B cell (primary cell): ENCODE measurements at regions not wholly inside any gene's neighbourhood (a gene's known extent, or its start where the extent isn't known, plus 50 kb on each side); places are given as distances from the start of the nearest gene placed in this dataset.

Experiments
- ATAC-seq: fragments of 200-7000 bp; cut with Tn5 transposase; one replicate; pipeline ENCODE4 v1.10.0; 2021; ENCODE audit warnings: low read depth, mild to moderate bottlenecking, moderate number of reproducible peaks, moderate library complexity
- CTCF ChIA-PET: fragments of 350-600 bp; sonication (Branson Sonifier 250); formaldehyde crosslinking; loops from one replicate; lab custom pipeline; 2021; ENCODE audit warnings: antibody characterized with exemption, inconsistent platforms; lab: Charles Lee
- POLR2A ChIA-PET: fragments of 350-600 bp; sonication (Branson Sonifier 250); formaldehyde crosslinking; loops from one replicate; lab custom pipeline; 2021; ENCODE audit warnings: antibody characterized with exemption; lab: Charles Lee
- DNase-seq: peaks from one replicate; pipeline ENCODE4 v3.0.0; 2013
- H2AFZ ChIP-seq: 2 replicates; pipeline ENCODE4 v1.6.1; 2012; ENCODE audit warnings: mild to moderate bottlenecking, low read depth, low read length; ENCODE audit not compliant: insufficient read depth, poor library complexity, severe bottlenecking
- H3K27ac ChIP-seq, 2 donors: 1 replicate in 1 of 2; 2 replicates in 1 of 2; pipeline ENCODE4 v1.5.1; 2012 to 2013; ENCODE audit warnings: low read length in 2 of 2, mild to moderate bottlenecking in 2 of 2, moderate library complexity in 1 of 2
- H3K27me3 ChIP-seq, 4 experiments: fragments of 200-600 bp in 1 of 4; sonication (generic) in 1 of 4; replicated peaks in 1 of 4; 1 replicate in 2 of 4; 2 replicates in 2 of 4; pipeline versions ENCODE4 v1.6.1 to v1.7.0; 2013 to 2016; ENCODE audit warnings: low read length in 3 of 4, mild to moderate bottlenecking in 2 of 4, mixed read lengths in 1 of 4, moderate library complexity in 1 of 4; ENCODE audit not compliant: insufficient read depth in 4 of 4, control insufficient read depth in 3 of 4; ENCODE audit errors: control extremely low read depth in 1 of 4
- H3K36me3 ChIP-seq, 2 experiments: replicated peaks in 1 of 2; 1 replicate in 1 of 2; 2 replicates in 1 of 2; pipeline versions ENCODE4 v1.6.1 to v1.7.1; 2013; ENCODE audit warnings: low read length in 1 of 2; ENCODE audit not compliant: insufficient read depth in 2 of 2, control insufficient read depth in 1 of 2; ENCODE audit errors: control extremely low read depth in 1 of 2, extremely low read depth in 1 of 2
- H3K4me1 ChIP-seq, 2 donors: fragments of 200-600 bp in 1 of 2; sonication (generic) in 1 of 2; 1 replicate in 1 of 2; 2 replicates in 1 of 2; pipeline versions ENCODE4 v1.5.1 to v1.6.1; 2013 to 2017; ENCODE audit warnings: low read length in 2 of 2; ENCODE audit not compliant: control insufficient read depth in 2 of 2, insufficient read depth in 2 of 2
- H3K4me2 ChIP-seq: replicated peaks from 2 replicates; pipeline ENCODE3; 2012; ENCODE audit warnings: mild to moderate bottlenecking, low read depth, low read length; ENCODE audit not compliant: poor library complexity, severe bottlenecking
- H3K4me3 ChIP-seq, 5 experiments: fragments of 200-600 bp in 1 of 5; sonication (generic) in 1 of 5; 1 replicate in 3 of 5; 2 replicates in 2 of 5; pipeline versions ENCODE4 v1.5.1 to v1.7.0; 2011 to 2016; ENCODE audit warnings: low read length in 4 of 5, mild to moderate bottlenecking in 4 of 5, low read depth in 2 of 5, control low read depth in 1 of 5, moderate library complexity in 1 of 5; ENCODE audit not compliant: insufficient read depth in 1 of 5; ENCODE audit errors: control extremely low read depth in 1 of 5, extremely low read depth in 1 of 5
- H3K79me2 ChIP-seq: fragments of 200-600 bp; sonication (generic); one replicate; pipeline ENCODE4 v1.6.0; 2016; ENCODE audit warnings: low read length; ENCODE audit not compliant: control insufficient read depth, insufficient read depth
- H3K9ac ChIP-seq: fragments of 200-600 bp; sonication (generic); 2 replicates; pipeline ENCODE4 v1.6.1; 2017; ENCODE audit warnings: mild to moderate bottlenecking, low read length, moderate library complexity
- H3K9me3 ChIP-seq, 3 donors: one replicate each; pipeline versions ENCODE4 v1.6.1 to v1.7.1; 2013; ENCODE audit warnings: low read length in 2 of 3; ENCODE audit not compliant: control insufficient read depth in 2 of 3, insufficient read depth in 1 of 3; ENCODE audit errors: control extremely low read depth in 1 of 3
- H4K20me1 ChIP-seq: 2 replicates; pipeline ENCODE4 v1.6.0; 2012; ENCODE audit warnings: mild to moderate bottlenecking, low read length; ENCODE audit not compliant: insufficient read depth, control insufficient read depth, poor library complexity, severe bottlenecking
- H3K27ac Mint-ChIP-seq: one replicate; pipeline ENCODE4 v1.8.0; 2021; ENCODE audit warnings: mixed read lengths
- H3K27me3 Mint-ChIP-seq: one replicate; pipeline ENCODE4 v1.8.0; 2021; ENCODE audit warnings: mixed read lengths
- H3K4me1 Mint-ChIP-seq: one replicate; pipeline ENCODE4 v1.8.0; 2021; ENCODE audit warnings: mixed read lengths
- H3K4me3 Mint-ChIP-seq: one replicate; pipeline ENCODE4 v1.8.0; 2021; ENCODE audit warnings: mixed read lengths
- H3K9me3 Mint-ChIP-seq: one replicate; pipeline ENCODE4 v1.8.0; 2022; ENCODE audit warnings: mixed read lengths; ENCODE audit not compliant: insufficient read depth
- EZH2 ChIP-seq: IDR thresholded peaks from 2 replicates; pipeline ENCODE4 v1.6.1; 2012; ENCODE audit warnings: borderline replicate concordance, low read depth, mild to moderate bottlenecking, moderate library complexity, low read length; ENCODE audit not compliant: insufficient read depth, poor library complexity, severe bottlenecking
- WGBS: methylation state at CpG from one replicate; pipeline ENCODE4 v1.1.5; 2013; ENCODE audit warnings: missing lambda C conversion rate; ENCODE audit not compliant: insufficient coverage; 5-methylcytosine and 5-hydroxymethylcytosine counted together
- intact Hi-C: fragments of 100-400 bp; cut with micrococcal nuclease; formaldehyde crosslinking; loops from one replicate; pipeline ENCODE4 v1.10.0; 2022
- TF ChIP-seq, protein P1 (sequence below): fragments of 200-600 bp; IDR thresholded peaks from one replicate; pipeline ENCODE4 v1.8.0; 2022; ENCODE audit warnings: antibody characterized with exemption, mild to moderate bottlenecking

DNA sequence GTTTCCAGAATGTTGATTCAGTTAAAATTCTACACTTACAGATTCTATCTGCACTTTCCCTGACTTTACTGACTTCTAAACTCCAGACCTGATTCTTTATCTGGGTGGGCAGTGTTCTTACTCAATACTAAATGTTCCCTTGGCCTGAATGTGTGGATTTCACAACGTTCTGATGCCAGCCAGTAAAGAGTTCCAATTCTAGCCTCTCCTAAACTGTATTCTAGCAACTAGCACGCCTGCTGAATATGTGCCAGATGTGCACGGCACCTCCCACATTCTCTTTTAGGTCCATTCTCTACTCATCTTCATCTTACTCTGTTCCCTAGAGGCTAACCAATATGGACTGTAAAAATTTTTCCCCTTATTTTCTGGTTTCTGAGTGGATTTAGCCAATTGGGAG lies 479.5 kb upstream of the AGTR1 start:
- DNase-seq: no peak
- no peak overlapping the region for H3K9ac ChIP-seq
- POLR2A ChIA-PET: no interaction called here
- no peak overlapping the region for H3K27ac ChIP-seq
- CTCF ChIA-PET: no interaction called here
- H3K27me3 ChIP-seq: no peaks in the 10 kb centered on the region
- H3K27ac Mint-ChIP-seq: no peak overlapping the region
- no peaks in the 10 kb centered on the region for H3K9me3 ChIP-seq
- no peak overlapping the region for H2AFZ ChIP-seq
- no peaks in the 10 kb centered on the region for H3K79me2 ChIP-seq
- no peaks in the 10 kb centered on the region for H3K4me1 Mint-ChIP-seq
- 77% methylated on average over 3 of the region's 3 CpGs for WGBS
- TF ChIP-seq, protein P1, sequence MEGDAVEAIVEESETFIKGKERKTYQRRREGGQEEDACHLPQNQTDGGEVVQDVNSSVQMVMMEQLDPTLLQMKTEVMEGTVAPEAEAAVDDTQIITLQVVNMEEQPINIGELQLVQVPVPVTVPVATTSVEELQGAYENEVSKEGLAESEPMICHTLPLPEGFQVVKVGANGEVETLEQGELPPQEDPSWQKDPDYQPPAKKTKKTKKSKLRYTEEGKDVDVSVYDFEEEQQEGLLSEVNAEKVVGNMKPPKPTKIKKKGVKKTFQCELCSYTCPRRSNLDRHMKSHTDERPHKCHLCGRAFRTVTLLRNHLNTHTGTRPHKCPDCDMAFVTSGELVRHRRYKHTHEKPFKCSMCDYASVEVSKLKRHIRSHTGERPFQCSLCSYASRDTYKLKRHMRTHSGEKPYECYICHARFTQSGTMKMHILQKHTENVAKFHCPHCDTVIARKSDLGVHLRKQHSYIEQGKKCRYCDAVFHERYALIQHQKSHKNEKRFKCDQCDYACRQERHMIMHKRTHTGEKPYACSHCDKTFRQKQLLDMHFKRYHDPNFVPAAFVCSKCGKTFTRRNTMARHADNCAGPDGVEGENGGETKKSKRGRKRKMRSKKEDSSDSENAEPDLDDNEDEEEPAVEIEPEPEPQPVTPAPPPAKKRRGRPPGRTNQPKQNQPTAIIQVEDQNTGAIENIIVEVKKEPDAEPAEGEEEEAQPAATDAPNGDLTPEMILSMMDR: no peak
- TF ChIP-seq EZH2: no peak
- no peak overlapping the region for H3K4me2 ChIP-seq
- H3K4me1 ChIP-seq: no peaks in the 10 kb centered on the region
- no peaks in the 10 kb centered on the region for H3K27me3 Mint-ChIP-seq
- no peaks in the 10 kb centered on the region for H3K36me3 ChIP-seq
- no peak overlapping the region for H3K4me3 ChIP-seq
- intact Hi-C loops: no loop called here
- ATAC-seq: no peak
- H3K4me3 Mint-ChIP-seq: no peak overlapping the region
- no peaks in the 10 kb centered on the region for H4K20me1 ChIP-seq
- no peaks in the 10 kb centered on the region for H3K9me3 Mint-ChIP-seq

DNA sequence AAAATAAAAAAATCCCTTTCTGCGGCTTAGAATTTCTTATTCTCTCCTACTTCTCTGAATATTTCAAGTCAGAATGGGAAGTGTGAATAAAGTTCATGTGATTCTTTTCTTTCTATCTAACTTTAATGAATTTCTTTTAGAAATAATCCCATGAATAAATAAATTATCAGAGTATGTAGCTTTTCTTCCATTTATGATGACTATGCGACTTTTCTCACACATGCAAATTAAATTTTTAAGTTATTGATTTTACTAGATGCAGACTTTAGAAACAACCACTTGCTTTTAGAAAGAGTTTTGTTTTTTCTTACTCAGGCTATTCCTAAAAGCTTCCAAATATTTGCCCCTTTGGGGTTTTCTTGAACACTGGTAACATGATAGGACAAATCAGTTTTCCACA lies 477.7 kb upstream of the AGTR1 start:
- Histone ChIP-seq H2AFZ (no peak overlapping the region), H3K79me2 (no peaks in the 10 kb centered on the region), H3K27me3 (no peaks in the 10 kb centered on the region), H3K36me3 (no peaks in the 10 kb centered on the region), H3K4me1 (no peaks in the 10 kb centered on the region), H3K4me3 (no peak overlapping the region), H3K9ac (no peak overlapping the region), H3K9me3 (no peaks in the 10 kb centered on the region), H3K27ac (no peak overlapping the region), H4K20me1 (no peaks in the 10 kb centered on the region), H3K4me2 (no peak overlapping the region)
- no peak for TF ChIP-seq EZH2
- TF ChIP-seq, protein P1: no peak
- H3K9me3 Mint-ChIP-seq: no peaks in the 10 kb centered on the region
- no CpG with 5 or more reads among the region's 2 CpGs for WGBS
- no peak overlapping the region for H3K4me3 Mint-ChIP-seq
- POLR2A ChIA-PET: no interaction called here
- CTCF ChIA-PET: no interaction called here
- ATAC-seq (no peak), DNase-seq (no peak)
- H3K4me1 Mint-ChIP-seq: no peaks in the 10 kb centered on the region
- no peaks in the 10 kb centered on the region for H3K27me3 Mint-ChIP-seq
- intact Hi-C loops: no loop called here
- no peak overlapping the region for H3K27ac Mint-ChIP-seq
